HG02870 (cell line): ENCODE measurements at regions not wholly inside any gene's neighbourhood (a gene's known extent, or its start where the extent isn't known, plus 50 kb on each side); places are given as distances from the start of the nearest gene placed in this dataset.

ENCODE experiments used
- ATAC-seq: cut with Tn5 transposase; IDR thresholded peaks from one replicate; pipeline ENCODE4 v1.9.1; 2021; ENCODE audit warnings: mild to moderate bottlenecking, moderate library complexity; ENCODE audit not compliant: unreplicated experiment

- ATAC-seq, result no peak
These were observed 270.1 kb downstream of the PTTG2 start for GRCh38 chr4:38230121-38230801.

GRCh38 chr4:38230821-38231563 lies 270.8 kb downstream of the PTTG2 start:
- ATAC-seq, result no peak

- no peak for ATAC-seq
These were observed 271.4 kb downstream of the PTTG2 start for GRCh38 chr4:38231626-38232025.

GRCh38 chr4:38232741-38233140 lies 272.5 kb downstream of the PTTG2 start:
- ATAC-seq, result no peak

- no peak for ATAC-seq
These were observed 273.7 kb downstream of the PTTG2 start for GRCh38 chr4:38233727-38234480.

GRCh38 chr4:38235354-38235753 lies 275.2 kb downstream of the PTTG2 start:
- ATAC-seq, result no peak

GRCh38 chr4:38236003-38236402 lies 275.8 kb downstream of the PTTG2 start:
- no peak for ATAC-seq

GRCh38 chr4:38236503-38236902 lies 276.3 kb downstream of the PTTG2 start:
- ATAC-seq, result no peak

GRCh38 chr4:38237139-38237538 lies 276.9 kb downstream of the PTTG2 start:
- ATAC-seq, result no peak

- no peak for ATAC-seq
These were observed 281.3 kb downstream of the PTTG2 start for GRCh38 chr4:38241541-38241940.

GRCh38 chr4:38242101-38242500 lies 281.9 kb downstream of the PTTG2 start:
- ATAC-seq, result no peak

GRCh38 chr4:38242822-38243387 lies 282.7 kb downstream of the PTTG2 start:
- no peak for ATAC-seq

- no peak for ATAC-seq
These were observed 283.3 kb downstream of the PTTG2 start for GRCh38 chr4:38243388-38244053.

GRCh38 chr4:38254825-38255224 lies 294.6 kb downstream of the PTTG2 start:
- no peak for ATAC-seq

GRCh38 chr4:38255572-38255971 lies 295.4 kb downstream of the PTTG2 start:
- no peak for ATAC-seq

GRCh38 chr4:38266616-38267015 lies 306.4 kb downstream of the PTTG2 start:
- no peak for ATAC-seq

- peak; percentile 5 for ATAC-seq
These were observed 308.1 kb downstream of the PTTG2 start for GRCh38 chr4:38268108-38268820.

GRCh38 chr4:38268837-38269236 lies 308.6 kb downstream of the PTTG2 start:
- peak; percentile 55 for ATAC-seq

- no peak for ATAC-seq
These were observed 313.2 kb downstream of the PTTG2 start for GRCh38 chr4:38273407-38273806.
